ENCODE measurements at regions not wholly inside any gene's neighbourhood (a gene's known extent, or its start where the extent isn't known, plus 50 kb on each side); places are given as distances from the start of the nearest gene placed in this dataset.

DNA sequence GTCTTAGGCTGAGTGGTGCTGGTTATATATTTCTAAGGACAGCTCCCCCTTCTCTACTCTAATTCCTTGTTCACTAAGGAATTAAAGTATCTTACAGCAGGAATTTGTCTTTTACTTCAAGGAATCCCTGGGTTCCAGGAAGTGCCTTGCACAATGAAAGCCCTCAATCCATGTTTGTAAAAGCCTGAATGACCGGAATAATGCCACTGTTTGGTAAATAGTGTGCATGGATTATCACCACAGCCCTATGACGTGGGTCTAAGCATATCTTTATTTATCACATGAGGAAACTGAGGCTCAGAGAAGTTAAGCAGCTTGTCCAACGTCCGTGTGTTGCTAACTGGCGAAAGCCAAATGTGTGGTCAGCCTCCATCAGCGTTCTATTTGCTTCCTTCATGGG is 135.7 kb upstream of the NAV2 start:
- TF ChIP-seq CTCF (IDR thresholded peaks at IDR 0.05; ENCODE audit: low read depth, low read length): no peak
- TF ChIP-seq MYC (IDR thresholded peaks at IDR 0.05; ENCODE audit: low read depth, low read length): no peak
- TF ChIP-seq POLR2A (IDR thresholded peaks at IDR 0.05; ENCODE audit: extremely low read depth, insufficient read length): no peak
- TF ChIP-seq, protein P1, sequence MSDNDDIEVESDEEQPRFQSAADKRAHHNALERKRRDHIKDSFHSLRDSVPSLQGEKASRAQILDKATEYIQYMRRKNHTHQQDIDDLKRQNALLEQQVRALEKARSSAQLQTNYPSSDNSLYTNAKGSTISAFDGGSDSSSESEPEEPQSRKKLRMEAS (IDR thresholded peaks at IDR 0.05; ENCODE audit: low read depth, low read length): no peak
- H3K4me3 ChIP-seq (ENCODE audit: low read depth, low read length): no peak overlapping the region
- DNase-seq (ENCODE audit: low read depth): no peak

DNA sequence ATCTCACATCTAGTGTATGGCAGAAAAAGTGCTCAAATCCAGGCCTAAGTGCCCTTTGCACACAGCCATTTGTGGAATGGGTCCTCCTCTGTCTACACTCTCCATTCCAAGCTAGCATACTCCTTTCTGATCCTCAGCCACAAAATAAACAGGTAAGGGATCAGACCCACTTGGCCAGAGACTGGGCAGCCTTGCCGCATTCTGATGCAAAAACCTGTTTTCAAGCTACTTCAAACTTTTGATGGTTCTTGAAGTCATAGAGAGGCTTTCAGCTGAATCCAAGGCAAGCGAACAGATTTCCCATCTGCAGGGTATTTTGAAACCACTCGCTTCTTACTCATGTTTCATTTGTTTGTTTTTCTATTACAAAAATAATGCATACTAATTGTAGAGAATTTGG is 136.6 kb upstream of the NAV2 start:
- DNase-seq (ENCODE audit: low read depth): no peak
- H3K4me3 ChIP-seq (ENCODE audit: low read depth, low read length): no peak overlapping the region
- TF ChIP-seq, protein P1 (IDR thresholded peaks at IDR 0.05; ENCODE audit: low read depth, low read length): no peak
- TF ChIP-seq MYC (IDR thresholded peaks at IDR 0.05; ENCODE audit: low read depth, low read length): no peak
- TF ChIP-seq CTCF (IDR thresholded peaks at IDR 0.05; ENCODE audit: low read depth, low read length): no peak
- TF ChIP-seq POLR2A (IDR thresholded peaks at IDR 0.05; ENCODE audit: extremely low read depth, insufficient read length): no peak

GRCh38 chr11:19574916-19575315 is 137.7 kb upstream of the NAV2 start:
- no peak overlapping the region for H3K4me3 ChIP-seq (ENCODE audit: low read depth, low read length)
- DNase-seq (ENCODE audit: low read depth): no peak
- TF ChIP-seq POLR2A (IDR thresholded peaks at IDR 0.05; ENCODE audit: extremely low read depth, insufficient read length): no peak
- no peak for TF ChIP-seq MYC (IDR thresholded peaks at IDR 0.05; ENCODE audit: low read depth, low read length)
- TF ChIP-seq, protein P1 (IDR thresholded peaks at IDR 0.05; ENCODE audit: low read depth, low read length): no peak
- no peak for TF ChIP-seq CTCF (IDR thresholded peaks at IDR 0.05; ENCODE audit: low read depth, low read length)

DNA sequence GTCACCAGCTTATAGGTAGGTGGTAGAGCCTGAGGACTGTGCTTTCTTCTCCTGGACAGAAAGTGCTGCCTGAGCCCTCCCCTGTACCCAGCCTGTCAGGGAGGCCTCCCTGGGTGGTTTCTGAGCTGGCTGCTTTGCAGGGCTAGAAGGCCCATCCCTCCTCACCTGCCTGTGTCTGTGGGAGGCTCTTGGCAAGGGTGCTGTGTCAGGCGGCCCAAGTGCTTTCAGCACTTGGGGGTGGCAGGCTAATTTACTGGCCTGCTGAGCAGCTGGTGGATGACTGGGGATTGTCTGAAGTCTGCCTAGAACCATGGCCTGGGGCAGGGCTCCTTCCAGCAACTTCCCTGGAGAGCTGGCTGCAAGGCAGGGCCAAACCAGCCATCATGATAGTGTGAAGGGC is 139.0 kb upstream of the NAV2 start:
- no peak for DNase-seq (ENCODE audit: low read depth)
- TF ChIP-seq CTCF (IDR thresholded peaks at IDR 0.05; ENCODE audit: low read depth, low read length): no peak
- TF ChIP-seq POLR2A (IDR thresholded peaks at IDR 0.05; ENCODE audit: extremely low read depth, insufficient read length): no peak
- TF ChIP-seq, protein P1 (IDR thresholded peaks at IDR 0.05; ENCODE audit: low read depth, low read length): no peak
- TF ChIP-seq MYC (IDR thresholded peaks at IDR 0.05; ENCODE audit: low read depth, low read length): no peak
- H3K4me3 ChIP-seq (ENCODE audit: low read depth, low read length): no peak overlapping the region

DNA sequence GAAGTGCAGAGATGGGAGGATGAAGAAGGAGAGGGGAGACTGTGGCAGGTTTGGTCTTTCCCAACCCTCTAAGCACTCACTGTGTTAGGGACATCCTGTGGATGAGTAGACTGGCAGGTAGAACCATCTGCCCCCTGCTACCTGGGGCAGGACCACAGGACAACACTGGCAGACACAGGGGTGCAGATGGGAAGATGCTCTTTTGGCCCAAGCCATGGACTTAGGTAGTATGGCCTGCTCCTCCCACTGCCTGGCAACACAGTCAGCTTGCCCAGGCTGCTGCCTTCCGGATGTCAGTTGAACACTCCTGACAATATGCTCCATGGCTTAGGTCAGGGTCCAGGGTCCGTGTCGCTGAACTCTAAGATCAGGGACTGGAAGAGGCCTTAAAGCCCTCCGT is 140.7 kb upstream of the NAV2 start:
- no peak for DNase-seq (ENCODE audit: low read depth)
- TF ChIP-seq, protein P1 (IDR thresholded peaks at IDR 0.05; ENCODE audit: low read depth, low read length): no peak
- TF ChIP-seq POLR2A (IDR thresholded peaks at IDR 0.05; ENCODE audit: extremely low read depth, insufficient read length): no peak
- TF ChIP-seq CTCF (IDR thresholded peaks at IDR 0.05; ENCODE audit: low read depth, low read length): no peak
- TF ChIP-seq MYC (IDR thresholded peaks at IDR 0.05; ENCODE audit: low read depth, low read length): no peak
- no peak overlapping the region for H3K4me3 ChIP-seq (ENCODE audit: low read depth, low read length)

DNA sequence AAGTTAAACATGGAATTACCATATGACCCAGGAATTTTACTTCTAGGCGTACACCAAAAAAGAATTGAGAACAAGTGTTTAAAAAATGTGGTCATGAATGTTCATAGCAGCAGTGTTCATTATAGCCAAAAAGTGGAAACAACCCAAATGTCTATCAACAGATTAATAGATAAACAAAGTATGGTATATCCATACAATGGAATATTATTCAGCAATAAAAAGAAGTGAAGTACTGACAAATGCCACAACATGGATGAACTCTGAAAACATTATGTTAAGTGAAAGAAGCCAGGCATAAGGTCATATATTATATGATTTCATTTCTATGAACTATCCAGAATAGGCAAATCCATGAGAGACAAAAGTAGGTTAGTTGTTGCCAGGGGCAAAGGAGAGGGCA is 141.7 kb upstream of the NAV2 start:
- TF ChIP-seq CTCF (IDR thresholded peaks at IDR 0.05; ENCODE audit: low read depth, low read length) (no peak), POLR2A (IDR thresholded peaks at IDR 0.05; ENCODE audit: extremely low read depth, insufficient read length) (no peak), MYC (IDR thresholded peaks at IDR 0.05; ENCODE audit: low read depth, low read length) (no peak)
- TF ChIP-seq, protein P1 (IDR thresholded peaks at IDR 0.05; ENCODE audit: low read depth, low read length): no peak
- no peak overlapping the region for H3K4me3 ChIP-seq (ENCODE audit: low read depth, low read length)
- no peak for DNase-seq (ENCODE audit: low read depth)

Measured in NB4 (cell line).